K562 (cell line): ENCODE measurements at regions not wholly inside any gene's neighbourhood (a gene's known extent, or its start where the extent isn't known, plus 50 kb on each side); places are given as distances from the start of the nearest gene placed in this dataset.

Experiments used
- ATAC-seq: fragments of 200-7000 bp; cut with Tn5 transposase; 3 replicates; pipeline ENCODE4 v1.9.1; 2020; ENCODE audit warnings: moderate library complexity
- BruUV-seq: library from RNA; stranded (reverse); fragments of 400-500 nt; replicated peaks from 2 replicates; lab custom pipeline; 2021; lab: Mats Ljungman, UMichigan
- CTCF ChIA-PET: fragments of 300-600 bp; formaldehyde crosslinking; extraction: SDS; loops from one replicate; lab custom pipeline; 2021; ENCODE audit warnings: low intra/inter-chr PET ratio; lab: Yijun Ruan, JAX
- POLR2A ChIA-PET: fragments of 300-600, 350-650 bp; sonication (Branson Sonifier 250); formaldehyde crosslinking; extraction: SDS; loops from one replicate; lab custom pipeline; 2021; ENCODE audit warnings: antibody characterized with exemption, inconsistent platforms; lab: Yijun Ruan, JAX
- DNase-seq, 4 experiments: peaks; one replicate each; pipeline versions ENCODE4 v3.0.0 to v3.0.0-alpha.2; 2011 to 2018; ENCODE audit warnings: low spot score in 3 of 4, mixed read lengths in 3 of 4; ENCODE audit errors: extremely low read depth in 1 of 4
- FAIRE-seq: peaks from 2 replicates; lab custom pipeline; 2011; peaks lifted over from hg19 to GRCh38; lab: Jason Lieb, UNC
- H2AFZ ChIP-seq: 2 replicates; pipeline ENCODE4 v1.6.0; 2011; ENCODE audit warnings: low read depth, low read length, control low read depth, inconsistent platforms
- H3K27ac ChIP-seq: fragments of 200-600 bp; 3 replicates; pipeline ENCODE4 v1.8.0; 2011; ENCODE audit warnings: low read depth, mild to moderate bottlenecking, control low read depth, inconsistent platforms, low read length, moderate library complexity, mixed read lengths; ENCODE audit errors: extremely low read depth
- H3K27me3 ChIP-seq, 2 experiments: fragments of 300-600 bp in 1 of 2; 2 replicates in 1 of 2; 3 replicates in 1 of 2; pipeline versions ENCODE4 v1.6.0 to v1.8.0; 2011; ENCODE audit warnings: inconsistent platforms in 2 of 2, low read length in 2 of 2, mild to moderate bottlenecking in 1 of 2, mixed read lengths in 1 of 2, moderate library complexity in 1 of 2; ENCODE audit not compliant: control insufficient read depth in 2 of 2, insufficient read depth in 2 of 2
- H3K36me3 ChIP-seq: fragments of 300-600 bp; 3 replicates; pipeline ENCODE4 v1.8.0; 2011; ENCODE audit warnings: mild to moderate bottlenecking, low read length, inconsistent platforms; ENCODE audit not compliant: control insufficient read depth, insufficient read depth
- H3K4me1 ChIP-seq, 2 experiments: fragments of 200-600 bp in 1 of 2; replicated peaks in 1 of 2; 2 replicates in 1 of 2; 3 replicates in 1 of 2; pipeline versions ENCODE4 v1.5.1 to v1.8.0; 2011; ENCODE audit warnings: inconsistent platforms in 2 of 2, low read length in 2 of 2, mild to moderate bottlenecking in 1 of 2, mixed read lengths in 1 of 2, moderate library complexity in 1 of 2; ENCODE audit not compliant: control insufficient read depth in 2 of 2, insufficient read depth in 2 of 2
- H3K4me2 ChIP-seq: 2 replicates; pipeline ENCODE4 v1.6.1; 2011; ENCODE audit warnings: low read length, control low read depth, inconsistent platforms, mixed read lengths; ENCODE audit not compliant: insufficient read depth
- H3K4me3 ChIP-seq: fragments of 200-600 bp; sonication (generic), shearing (Covaris generic); 2 replicates; pipeline ENCODE4 v1.5.1; 2016; ENCODE audit warnings: control low read depth, inconsistent platforms
- H3K79me2 ChIP-seq: fragments of 200-600 bp; 3 replicates; pipeline ENCODE4 v1.8.0; 2011; ENCODE audit warnings: low read length, inconsistent platforms; ENCODE audit not compliant: control insufficient read depth, insufficient read depth
- H3K9ac ChIP-seq, 2 experiments: 2 replicates each; pipeline versions ENCODE4 v1.6.0 to v1.6.1; 2011; ENCODE audit warnings: low read depth in 2 of 2, low read length in 2 of 2, control low read depth in 1 of 2, inconsistent platforms in 1 of 2, mild to moderate bottlenecking in 1 of 2, mixed read lengths in 1 of 2; ENCODE audit not compliant: insufficient read depth in 1 of 2
- H3K9me1 ChIP-seq: one replicate; pipeline ENCODE4 v1.6.0; 2011; ENCODE audit warnings: inconsistent platforms, mild to moderate bottlenecking, low read length, moderate library complexity; ENCODE audit not compliant: control insufficient read depth, insufficient read depth
- H3K9me3 ChIP-seq: replicated peaks from 2 replicates; pipeline ENCODE4 v1.5.1; 2011; ENCODE audit warnings: low read depth, low read length, inconsistent platforms; ENCODE audit not compliant: control insufficient read depth, insufficient read depth
- H4K20me1 ChIP-seq: replicated peaks from 2 replicates; pipeline ENCODE4 v1.6.1; 2011; ENCODE audit warnings: low read length, inconsistent platforms, mixed read lengths; ENCODE audit not compliant: control insufficient read depth, insufficient read depth
- ARID3A ChIP-seq: IDR thresholded peaks from 2 replicates; pipeline ENCODE4 v1.6.1; 2012; ENCODE audit warnings: low read depth, low read length, improper control_type of control experiment, borderline replicate concordance
- CBX8 ChIP-seq: fragments of 200-600 bp; sonication (generic); IDR thresholded peaks from 2 replicates; pipeline ENCODE4 v1.6.1; 2012; ENCODE audit warnings: borderline replicate concordance, mixed run types, low read depth, mild to moderate bottlenecking, moderate library complexity, mixed read lengths, low read length, control low read depth, inconsistent platforms; ENCODE audit not compliant: poor library complexity, severe bottlenecking; ENCODE audit errors: extremely low read depth
- FOXP1 ChIP-seq: sonication (generic); formaldehyde crosslinking; IDR thresholded peaks from 2 replicates; pipeline ENCODE4 v1.8.0; 2022; ENCODE audit warnings: mild to moderate bottlenecking, missing genetic modification reagents
- FOXP4 ChIP-seq: sonication (generic); formaldehyde crosslinking; IDR thresholded peaks from 2 replicates; pipeline ENCODE4 v1.8.0; 2022; ENCODE audit warnings: mild to moderate bottlenecking, missing genetic modification reagents, borderline replicate concordance
- JUN ChIP-seq, 2 experiments: sonication (generic) in 1 of 2; formaldehyde crosslinking in 1 of 2; IDR thresholded peaks; 2 replicates each; pipeline versions ENCODE4 v1.6.1 to v1.8.0; 2012 to 2022; ENCODE audit warnings: borderline replicate concordance in 2 of 2, mild to moderate bottlenecking in 2 of 2, improper control_type of control experiment in 1 of 2, low read depth in 1 of 2, low read length in 1 of 2, missing genetic modification reagents in 1 of 2
- NCOA2 ChIP-seq, 2 experiments: fragments of 450-650 bp; IDR thresholded peaks; 2 replicates each; pipeline ENCODE4 v1.6.1; 2018; ENCODE audit warnings: mild to moderate bottlenecking in 2 of 2, moderate library complexity in 1 of 2; ENCODE audit not compliant: partially characterized antibody in 2 of 2
- NR2C2 ChIP-seq, 2 experiments: fragments of 200-800 bp in 1 of 2; sonication (Bioruptor generic) in 1 of 2; sonication (generic) in 1 of 2; formaldehyde crosslinking in 1 of 2; IDR thresholded peaks; 2 replicates each; pipeline versions ENCODE4 v1.6.1 to v1.8.0; 2016 to 2022; ENCODE audit warnings: mild to moderate bottlenecking in 1 of 2, missing compliant biosample characterization in 1 of 2, missing genetic modification characterization in 1 of 2, missing genetic modification reagents in 1 of 2
- POLR2G ChIP-seq: fragments of 200-400 bp; formaldehyde crosslinking; IDR thresholded peaks from 2 replicates; pipeline ENCODE4 v1.6.1; 2017; ENCODE audit warnings: low read depth, mild to moderate bottlenecking, antibody characterized with exemption, low read length, moderate library complexity
- RAD51 ChIP-seq: fragments of 450-650 bp; IDR thresholded peaks from 2 replicates; pipeline ENCODE4 v1.7.1; 2016; ENCODE audit warnings: low read depth, mild to moderate bottlenecking, borderline replicate concordance
- YBX1 ChIP-seq: fragments of 450-650 bp; IDR thresholded peaks from 2 replicates; pipeline ENCODE4 v1.7.1; 2016; ENCODE audit warnings: mild to moderate bottlenecking
- ZBTB1 ChIP-seq: sonication (generic); formaldehyde crosslinking; IDR thresholded peaks from 2 replicates; pipeline ENCODE4 v1.8.1; 2023; ENCODE audit warnings: missing genetic modification reagents, low read depth, mild to moderate bottlenecking, borderline replicate concordance
- ZNF274 ChIP-seq: IDR thresholded peaks from 2 replicates; pipeline ENCODE4 v1.6.1; 2011; ENCODE audit warnings: low read depth, mild to moderate bottlenecking, low read length, moderate library complexity, borderline replicate concordance
- WGBS: fragments of 100-300 bp; shearing (Covaris generic); methylation state at CpG from one replicate; pipeline ENCODE4 v1.1.6; 2016; ENCODE audit warnings: low coverage, mixed read lengths; ENCODE audit not compliant: insufficient coverage; ENCODE audit errors: missing lambda C conversion rate; 5-methylcytosine and 5-hydroxymethylcytosine counted together
- in situ Hi-C: fragments of 300-500 bp; cut with MboI; formaldehyde crosslinking; loops from 4 replicates; pipeline ENCODE4 v1.15.0; 2018; ENCODE audit warnings: inconsistent platforms, mixed read lengths
- intact Hi-C: fragments of 100-400 bp; cut with micrococcal nuclease; formaldehyde crosslinking; loops from 2 replicates; pipeline ENCODE4 v1.14.2; 2022
- TF ChIP-seq, protein P1 (sequence below), 2 experiments: fragments of 150-350 bp in 1 of 2; IDR thresholded peaks; 2 replicates each; pipeline ENCODE4 v1.6.1; 2012 to 2016; ENCODE audit warnings: low read depth in 2 of 2, low read length in 2 of 2, mild to moderate bottlenecking in 1 of 2, moderate library complexity in 1 of 2

DNA sequence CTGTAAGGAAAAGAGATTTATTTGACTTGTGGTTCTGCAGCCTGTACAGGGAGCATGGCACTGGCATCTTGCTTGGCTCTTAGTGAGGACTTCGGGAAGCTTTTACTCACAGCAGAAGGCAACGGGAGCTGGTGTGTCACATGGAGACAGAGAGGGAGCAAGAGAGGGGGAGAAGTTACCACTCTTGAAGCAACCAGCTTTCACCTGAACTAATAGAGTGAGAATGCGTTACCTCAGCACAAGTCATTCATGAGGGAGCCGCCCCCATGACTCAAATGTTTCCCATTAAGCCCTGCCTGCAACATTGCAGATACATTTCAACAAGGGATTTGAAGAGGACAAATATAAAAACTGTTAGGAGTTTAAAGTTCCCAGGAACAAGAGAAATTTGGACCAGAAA is 190.0 kb downstream of the CYRIA start:
- intact Hi-C loops, result no loop called here
- H2AFZ ChIP-seq, result no peak overlapping the region
- H3K27me3 ChIP-seq, result no peaks in the 10 kb centered on the region; a peak in 1 of 5 replicates
- 0% methylated on average over 4 of the region's 4 CpGs for WGBS
- CTCF ChIA-PET, result no interaction called here
- no peak for DNase-seq
- FAIRE-seq, result no peak
- H3K36me3 ChIP-seq, result no peaks in the 10 kb centered on the region
- in situ Hi-C loops, result loop anchor here (25.0 kb wide), 1 partner anchor 538 kb away; the partner anchor contains the start of gene MYCN
- no peak overlapping the region for H3K4me3 ChIP-seq
- no peaks in the 10 kb centered on the region for H4K20me1 ChIP-seq
- no TSS peak for BruUV-seq
- no peaks in the 10 kb centered on the region for H3K79me2 ChIP-seq
- no peak for TF ChIP-seq ZBTB1
- TF ChIP-seq, protein P1, sequence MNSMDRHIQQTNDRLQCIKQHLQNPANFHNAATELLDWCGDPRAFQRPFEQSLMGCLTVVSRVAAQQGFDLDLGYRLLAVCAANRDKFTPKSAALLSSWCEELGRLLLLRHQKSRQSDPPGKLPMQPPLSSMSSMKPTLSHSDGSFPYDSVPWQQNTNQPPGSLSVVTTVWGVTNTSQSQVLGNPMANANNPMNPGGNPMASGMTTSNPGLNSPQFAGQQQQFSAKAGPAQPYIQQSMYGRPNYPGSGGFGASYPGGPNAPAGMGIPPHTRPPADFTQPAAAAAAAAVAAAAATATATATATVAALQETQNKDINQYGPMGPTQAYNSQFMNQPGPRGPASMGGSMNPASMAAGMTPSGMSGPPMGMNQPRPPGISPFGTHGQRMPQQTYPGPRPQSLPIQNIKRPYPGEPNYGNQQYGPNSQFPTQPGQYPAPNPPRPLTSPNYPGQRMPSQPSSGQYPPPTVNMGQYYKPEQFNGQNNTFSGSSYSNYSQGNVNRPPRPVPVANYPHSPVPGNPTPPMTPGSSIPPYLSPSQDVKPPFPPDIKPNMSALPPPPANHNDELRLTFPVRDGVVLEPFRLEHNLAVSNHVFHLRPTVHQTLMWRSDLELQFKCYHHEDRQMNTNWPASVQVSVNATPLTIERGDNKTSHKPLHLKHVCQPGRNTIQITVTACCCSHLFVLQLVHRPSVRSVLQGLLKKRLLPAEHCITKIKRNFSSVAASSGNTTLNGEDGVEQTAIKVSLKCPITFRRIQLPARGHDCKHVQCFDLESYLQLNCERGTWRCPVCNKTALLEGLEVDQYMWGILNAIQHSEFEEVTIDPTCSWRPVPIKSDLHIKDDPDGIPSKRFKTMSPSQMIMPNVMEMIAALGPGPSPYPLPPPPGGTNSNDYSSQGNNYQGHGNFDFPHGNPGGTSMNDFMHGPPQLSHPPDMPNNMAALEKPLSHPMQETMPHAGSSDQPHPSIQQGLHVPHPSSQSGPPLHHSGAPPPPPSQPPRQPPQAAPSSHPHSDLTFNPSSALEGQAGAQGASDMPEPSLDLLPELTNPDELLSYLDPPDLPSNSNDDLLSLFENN (IDR thresholded peaks at IDR 0.05; ENCODE audit: low read depth in 2 of 2, low read length in 2 of 2), result no peak
- TF ChIP-seq FOXP1 (CRISPR knock-in tag), result no peak
- TF ChIP-seq FOXP4 (CRISPR knock-in tag), result no peak
- TF ChIP-seq RAD51, result no peak
- TF ChIP-seq POLR2G, result no peak
- TF ChIP-seq NR2C2 (CRISPR knock-in tag; IDR thresholded peaks at IDR 0.05), result no peak
- no peak for TF ChIP-seq NR2C2 (tag; IDR thresholded peaks at IDR 0.05)
- no peak for TF ChIP-seq ARID3A
- TF ChIP-seq NCOA2 (IDR thresholded peaks at IDR 0.05; ENCODE audit: partially characterized antibody in 2 of 2), result no peak
- no peak for TF ChIP-seq JUN (IDR thresholded peaks at IDR 0.05; ENCODE audit: borderline replicate concordance, low read depth, low read length)
- TF ChIP-seq JUN (CRISPR knock-in tag; IDR thresholded peaks at IDR 0.05; ENCODE audit: borderline replicate concordance), result no peak
- no peak for TF ChIP-seq CBX8
- TF ChIP-seq YBX1, result no peak
- no peak for TF ChIP-seq ZNF274
- H3K9ac ChIP-seq, result no peak overlapping the region
- no peak overlapping the region for H3K27ac ChIP-seq
- no peaks in the 10 kb centered on the region for H3K4me1 ChIP-seq
- H3K9me1 ChIP-seq, result no peaks in the 10 kb centered on the region
- POLR2A ChIA-PET, result interaction anchor here (0.6 kb wide), 1 partner anchor 36 kb away, joined by 3 read pairs; no protein-coding TSS in a partner anchor
- H3K9me3 ChIP-seq, result no peaks in the 10 kb centered on the region
- no peak for ATAC-seq
- no peak overlapping the region for H3K4me2 ChIP-seq
